SIG-M5 treated with dmso at 0.1 percent for 504 hours (cell line): ENCODE measurements at regions not wholly inside any gene's neighbourhood (a gene's known extent, or its start where the extent isn't known, plus 50 kb on each side); places are given as distances from the start of the nearest gene placed in this dataset.
"Not testable (repeated sequence)": the region's sequence is repeated elsewhere in the genome, so short reads cannot be mapped to it uniquely, and the experiment has no call there.

ENCODE experiments used
- DNase-seq: peaks from one replicate; lab custom pipeline; 2025; ENCODE audit not compliant: unreplicated experiment; lab: John Stamatoyannopoulos, UW

GRCh38 chr2:228956701-228957474 is 314.2 kb downstream of the PID1 start:
- no peak for DNase-seq

- DNase-seq = no peak
Observed at GRCh38 chr2:228949831-228950230, 321.3 kb downstream of the PID1 start.

GRCh38 chr2:228945710-228946109 is 325.4 kb downstream of the PID1 start:
- no peak for DNase-seq

- DNase-seq = no peak
Observed at GRCh38 chr2:228942856-228943255, 328.2 kb downstream of the PID1 start.

GRCh38 chr2:228938629-228939028 is 332.5 kb downstream of the PID1 start:
- no peak for DNase-seq

GRCh38 chr2:228927028-228928010 is 343.8 kb downstream of the PID1 start:
- DNase-seq = no peak

- DNase-seq = no peak
Observed at GRCh38 chr2:228919808-228920207, 351.3 kb downstream of the PID1 start.

- DNase-seq = no peak
Observed at GRCh38 chr2:228917220-228917619, 353.9 kb downstream of the PID1 start.

GRCh38 chr2:228916416-228917090 is 354.5 kb downstream of the PID1 start:
- DNase-seq = no peak

GRCh38 chr2:228913176-228913575 is 357.9 kb downstream of the PID1 start:
- DNase-seq = no peak

GRCh38 chr2:228910872-228911271 is 360.2 kb downstream of the PID1 start:
- not testable (repeated sequence) for DNase-seq

GRCh38 chr2:228902176-228902575 is 368.9 kb downstream of the PID1 start:
- no peak for DNase-seq

GRCh38 chr2:228901531-228901930 is 369.6 kb downstream of the PID1 start:
- DNase-seq = no peak

GRCh38 chr2:228878138-228878537 is 392.9 kb downstream of the PID1 start:
- DNase-seq = no peak

- no peak for DNase-seq
Observed at GRCh38 chr2:228876276-228876675, 394.8 kb downstream of the PID1 start.

GRCh38 chr2:228875152-228875900 is 395.8 kb downstream of the PID1 start:
- DNase-seq = no peak

GRCh38 chr2:228871012-228871411 is 400.1 kb downstream of the PID1 start:
- no peak for DNase-seq

- no peak for DNase-seq
Observed at GRCh38 chr2:228869636-228870264, 401.3 kb downstream of the PID1 start.

GRCh38 chr2:228867406-228867805 is 403.7 kb downstream of the PID1 start:
- no peak for DNase-seq

GRCh38 chr2:228866781-228867180 is 404.3 kb downstream of the PID1 start:
- DNase-seq = no peak
